Upper lobe of left lung (tissue), 6 donors: ENCODE measurements at regions not wholly inside any gene's neighbourhood (a gene's known extent, or its start where the extent isn't known, plus 50 kb on each side); places are given as distances from the start of the nearest gene placed in this dataset.

Experiments used
- ATAC-seq, 2 donors: fragments of 200-7000 bp; cut with Tn5 transposase; one replicate each; pipeline ENCODE4 v1.9.1; 2022; ENCODE audit warnings: mild to moderate bottlenecking in 2 of 2, moderate library complexity in 2 of 2; ENCODE audit not compliant: low FRiP score in 2 of 2
- DNase-seq, 2 donors: peaks; one replicate each; pipeline ENCODE4 v3.0.0-alpha.2; 2019 to 2020
- H3K27ac ChIP-seq, 4 donors: fragments of 200-600 bp; sonication (generic); one replicate each; pipeline ENCODE4 v1.5.1; 2016 to 2019
- H3K27me3 ChIP-seq, 4 donors: fragments of 200-600 bp; sonication (generic); one replicate each; pipeline ENCODE4 v1.5.1; 2017 to 2019
- H3K36me3 ChIP-seq, 4 donors: fragments of 200-600 bp; sonication (generic); one replicate each; pipeline ENCODE4 v1.5.1; 2016 to 2019
- H3K4me1 ChIP-seq, 4 donors: fragments of 200-600 bp; sonication (generic); one replicate each; pipeline ENCODE4 v1.5.1; 2018 to 2019
- H3K4me3 ChIP-seq, 4 donors: fragments of 200-600 bp; sonication (generic); one replicate each; pipeline ENCODE4 v1.5.1; 2017 to 2019; ENCODE audit warnings: mild to moderate bottlenecking in 2 of 4, moderate library complexity in 1 of 4
- H3K9me3 ChIP-seq, 4 donors: fragments of 200-600 bp; sonication (generic); one replicate each; pipeline ENCODE4 v1.5.1; 2018 to 2019
- CTCF ChIP-seq, 6 experiments: fragments of 450-650 bp in 4 of 6; fragments of 200-600 bp in 2 of 6; sonication (generic) in 2 of 6; IDR thresholded peaks; one replicate each; pipeline ENCODE4 v1.5.1; 2016 to 2019; ENCODE audit warnings: antibody characterized with exemption in 6 of 6
- EP300 ChIP-seq, 4 donors: sonication (generic); formaldehyde crosslinking; IDR thresholded peaks; one replicate each; pipeline ENCODE4 v1.5.1; 2017; ENCODE audit warnings: antibody characterized with exemption in 4 of 4, control low read depth in 2 of 4
- POLR2A ChIP-seq, 4 donors: fragments of 450-650 bp; IDR thresholded peaks; one replicate each; pipeline ENCODE4 v1.5.1; 2016 to 2017; ENCODE audit warnings: antibody characterized with exemption in 4 of 4, mild to moderate bottlenecking in 2 of 4
- POLR2AphosphoS5 ChIP-seq, 2 donors: sonication (generic); formaldehyde crosslinking; IDR thresholded peaks; one replicate each; pipeline ENCODE4 v1.5.1; 2017; ENCODE audit warnings: antibody characterized with exemption in 2 of 2
- whole genome bisulfite sequencing, 2 donors: methylation state at CpG; one replicate each; pipeline ENCODE4 v1.1.5; 2017 to 2018; 5-methylcytosine and 5-hydroxymethylcytosine counted together
- donor health status: DM: no; HTN: no; CAD: no; lungs with moderate emphysema.
- donor health status: DM: no; HTN: yes; CAD: no; lungs with severe emphysema.

DNA sequence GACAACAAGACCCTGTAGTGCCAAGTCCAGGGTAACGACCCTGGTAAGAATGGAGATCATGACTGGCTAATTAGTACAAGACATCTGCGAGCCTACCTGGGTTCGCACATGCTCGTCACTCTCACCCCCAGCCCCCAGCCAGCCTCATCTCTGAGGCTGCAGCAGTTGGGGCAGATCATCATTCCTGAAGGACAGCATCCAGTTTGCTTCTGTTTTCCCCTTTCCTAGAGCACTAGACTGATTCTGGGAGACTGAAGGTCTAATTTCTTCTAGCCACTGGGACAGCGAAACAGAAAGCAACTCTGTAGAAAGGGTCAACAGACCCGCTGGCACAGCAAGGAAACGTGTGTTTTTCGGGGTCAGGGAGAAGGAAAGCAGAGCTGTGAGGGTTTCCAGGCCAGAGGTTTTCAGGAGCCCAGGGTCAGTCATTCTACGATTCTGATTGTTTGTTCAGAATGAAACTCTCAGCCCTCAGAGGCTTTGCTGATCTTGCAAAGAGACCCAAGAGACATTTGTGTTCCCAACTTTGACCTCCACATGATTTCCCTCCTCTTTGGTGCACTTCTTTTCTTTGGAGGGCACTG is 343.1 kb upstream of the NOCT start:
- Histone ChIP-seq H3K4me1 (peaks cover 0 to 9% (median 4%) of the 10 kb centered on the region in 4 donors), H3K9me3 (no peaks in the 10 kb centered on the region), H3K27me3 (no peaks in the 10 kb centered on the region), H3K4me3 (no peak overlapping the region), H3K27ac (no peak overlapping the region), H3K36me3 (no peaks in the 10 kb centered on the region)
- TF ChIP-seq POLR2A (IDR thresholded peaks at IDR 0.05): no peak
- TF ChIP-seq CTCF (IDR thresholded peaks at IDR 0.05): no peak
- no peak for TF ChIP-seq POLR2AphosphoS5 (IDR thresholded peaks at IDR 0.05)
- no peak for TF ChIP-seq EP300 (IDR thresholded peaks at IDR 0.05)
- DNase-seq (no peak), ATAC-seq (no peak)
- 82% methylated on average over 9 of the region's 9 CpGs for whole genome bisulfite sequencing, 2 donors

GRCh38 chr4:138671606-138672084 is 343.9 kb upstream of the NOCT start:
- DNase-seq (no peak), ATAC-seq (no peak)
- TF ChIP-seq CTCF (IDR thresholded peaks at IDR 0.05) (no peak), POLR2AphosphoS5 (IDR thresholded peaks at IDR 0.05) (no peak), EP300 (IDR thresholded peaks at IDR 0.05) (no peak), POLR2A (IDR thresholded peaks at IDR 0.05) (no peak)
- Histone ChIP-seq H3K27me3 (no peaks in the 10 kb centered on the region), H3K4me3 (no peak overlapping the region), H3K4me1 (peaks cover 0 to 9% (median 4%) of the 10 kb centered on the region in 4 donors), H3K36me3 (no peaks in the 10 kb centered on the region), H3K9me3 (no peaks in the 10 kb centered on the region), H3K27ac (no peak overlapping the region)
- WGBS, 2 donors: 81 to 88% methylated on average over 3 of the region's 3 CpGs

DNA sequence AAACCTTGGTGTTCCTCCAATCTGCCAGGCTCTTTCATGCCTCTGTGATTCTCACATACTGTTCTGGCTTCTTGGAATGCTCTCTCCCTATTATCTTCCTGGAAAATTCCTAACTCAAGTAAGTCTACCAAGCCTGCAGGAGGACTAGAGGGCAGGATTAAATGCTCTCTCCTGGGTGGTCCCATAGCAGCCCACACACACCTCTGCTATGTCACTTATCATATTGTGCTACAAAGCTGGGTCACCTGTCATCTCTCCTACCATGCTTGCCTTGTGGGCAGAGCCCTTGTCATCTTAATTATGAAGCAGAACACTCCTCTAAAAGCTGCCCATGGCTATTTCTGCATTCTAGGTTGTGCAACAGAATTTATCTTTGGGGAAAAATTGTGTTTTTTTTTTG is 344.5 kb upstream of the NOCT start:
- ATAC-seq: no peak
- H3K4me1 ChIP-seq: peaks cover 0 to 9% (median 4%) of the 10 kb centered on the region in 4 donors
- DNase-seq: no peak
- H3K9me3 ChIP-seq: no peaks in the 10 kb centered on the region
- no peaks in the 10 kb centered on the region for H3K36me3 ChIP-seq
- H3K27me3 ChIP-seq: no peaks in the 10 kb centered on the region
- no peak overlapping the region for H3K27ac ChIP-seq
- TF ChIP-seq POLR2A (IDR thresholded peaks at IDR 0.05) (no peak), EP300 (IDR thresholded peaks at IDR 0.05) (no peak), CTCF (IDR thresholded peaks at IDR 0.05) (no peak), POLR2AphosphoS5 (IDR thresholded peaks at IDR 0.05) (no peak)
- H3K4me3 ChIP-seq: no peak overlapping the region

DNA sequence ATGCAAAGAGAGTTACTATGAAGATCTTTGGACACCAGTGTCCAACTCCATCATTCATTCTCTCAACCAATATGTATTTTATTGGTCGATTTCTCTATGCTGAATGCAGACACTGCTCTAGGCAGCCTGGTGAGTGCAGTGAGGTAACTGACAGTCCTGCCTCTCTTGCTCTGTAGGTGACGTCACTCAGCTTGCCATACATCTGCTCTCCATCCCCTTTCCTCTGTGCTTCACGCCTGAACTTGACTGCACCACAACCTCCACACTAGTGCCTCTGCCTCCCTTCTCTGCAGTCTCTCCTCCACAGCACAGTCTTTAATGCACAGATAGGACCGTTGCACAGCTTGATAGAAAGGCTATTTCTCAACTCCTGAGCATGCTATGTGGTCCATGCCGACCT is 344.9 kb upstream of the NOCT start:
- no peaks in the 10 kb centered on the region for H3K27me3 ChIP-seq
- 85 to 92% methylated on average over 5 of the region's 5 CpGs for WGBS, 2 donors
- TF ChIP-seq POLR2AphosphoS5 (IDR thresholded peaks at IDR 0.05) (no peak), POLR2A (IDR thresholded peaks at IDR 0.05) (no peak), CTCF (IDR thresholded peaks at IDR 0.05) (no peak), EP300 (IDR thresholded peaks at IDR 0.05) (no peak)
- ATAC-seq: no peak
- H3K36me3 ChIP-seq: no peaks in the 10 kb centered on the region
- H3K9me3 ChIP-seq: no peaks in the 10 kb centered on the region
- H3K4me3 ChIP-seq: no peak overlapping the region
- DNase-seq: no peak
- no peak overlapping the region for H3K27ac ChIP-seq
- H3K4me1 ChIP-seq: peaks cover 0 to 9% (median 4%) of the 10 kb centered on the region in 4 donors
